Fibroblast of pulmonary artery (primary cell): ENCODE measurements at regions not wholly inside any gene's neighbourhood (a gene's known extent, or its start where the extent isn't known, plus 50 kb on each side); places are given as distances from the start of the nearest gene placed in this dataset.

Experiments
- DNase-seq: peaks from one replicate; pipeline ENCODE4 v3.0.0-alpha.2; 2010; ENCODE audit warnings: low read depth
- H3K4me3 ChIP-seq: replicated peaks from 2 replicates; pipeline ENCODE4 v1.5.1; 2011; ENCODE audit warnings: low read depth, mild to moderate bottlenecking, control low read depth, low read length, moderate library complexity
- TF ChIP-seq, protein P1 (sequence below): IDR thresholded peaks from 2 replicates; pipeline ENCODE4 v1.5.1; 2011; ENCODE audit warnings: mild to moderate bottlenecking, control low read depth, low read length, inconsistent platforms; ENCODE audit errors: missing control alignments

DNA sequence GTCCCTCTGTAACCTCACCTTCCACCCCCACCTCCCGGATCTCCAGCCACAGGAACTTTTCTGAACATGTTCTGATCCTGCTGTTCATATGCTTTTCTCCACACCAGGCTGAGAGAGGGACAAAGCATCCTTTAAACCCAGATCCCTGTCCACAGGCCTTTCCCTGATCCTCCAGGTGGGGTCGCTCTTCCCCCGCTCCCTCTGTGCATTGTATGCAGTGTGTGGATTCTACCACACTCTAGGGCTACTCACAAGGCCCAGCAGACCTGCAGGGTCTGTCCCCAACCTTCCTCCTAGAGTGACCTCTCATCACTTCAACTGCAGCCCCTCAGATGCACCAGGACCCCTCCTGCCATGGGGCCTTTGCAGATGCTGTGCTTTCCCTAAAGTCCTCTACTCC, 1200.6 kb downstream of the UQCRFS1 start:
- H3K4me3 ChIP-seq = no peak overlapping the region
- no peak for DNase-seq
- TF ChIP-seq, protein P1, sequence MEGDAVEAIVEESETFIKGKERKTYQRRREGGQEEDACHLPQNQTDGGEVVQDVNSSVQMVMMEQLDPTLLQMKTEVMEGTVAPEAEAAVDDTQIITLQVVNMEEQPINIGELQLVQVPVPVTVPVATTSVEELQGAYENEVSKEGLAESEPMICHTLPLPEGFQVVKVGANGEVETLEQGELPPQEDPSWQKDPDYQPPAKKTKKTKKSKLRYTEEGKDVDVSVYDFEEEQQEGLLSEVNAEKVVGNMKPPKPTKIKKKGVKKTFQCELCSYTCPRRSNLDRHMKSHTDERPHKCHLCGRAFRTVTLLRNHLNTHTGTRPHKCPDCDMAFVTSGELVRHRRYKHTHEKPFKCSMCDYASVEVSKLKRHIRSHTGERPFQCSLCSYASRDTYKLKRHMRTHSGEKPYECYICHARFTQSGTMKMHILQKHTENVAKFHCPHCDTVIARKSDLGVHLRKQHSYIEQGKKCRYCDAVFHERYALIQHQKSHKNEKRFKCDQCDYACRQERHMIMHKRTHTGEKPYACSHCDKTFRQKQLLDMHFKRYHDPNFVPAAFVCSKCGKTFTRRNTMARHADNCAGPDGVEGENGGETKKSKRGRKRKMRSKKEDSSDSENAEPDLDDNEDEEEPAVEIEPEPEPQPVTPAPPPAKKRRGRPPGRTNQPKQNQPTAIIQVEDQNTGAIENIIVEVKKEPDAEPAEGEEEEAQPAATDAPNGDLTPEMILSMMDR = no peak

DNA sequence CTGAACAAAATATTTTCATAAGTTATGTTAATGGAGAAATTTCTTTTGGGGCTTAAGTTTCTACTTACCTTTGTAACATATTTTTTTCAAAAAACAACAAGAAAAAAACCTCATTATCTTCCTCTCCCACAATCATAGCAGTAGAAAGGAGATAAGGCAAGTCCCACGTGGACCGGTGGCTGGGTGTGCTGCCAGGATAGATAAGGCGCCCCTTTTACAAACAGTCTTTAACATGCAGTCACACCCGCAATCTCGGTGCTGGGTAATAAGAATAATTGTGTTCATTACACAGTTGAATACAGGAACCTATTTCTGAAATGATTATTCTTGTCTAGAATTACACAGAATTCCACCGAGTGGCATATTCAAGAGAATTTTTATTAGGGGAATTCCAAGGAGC, 1202.3 kb downstream of the UQCRFS1 start:
- DNase-seq = no peak
- TF ChIP-seq, protein P1 = no peak
- H3K4me3 ChIP-seq = no peak overlapping the region

DNA sequence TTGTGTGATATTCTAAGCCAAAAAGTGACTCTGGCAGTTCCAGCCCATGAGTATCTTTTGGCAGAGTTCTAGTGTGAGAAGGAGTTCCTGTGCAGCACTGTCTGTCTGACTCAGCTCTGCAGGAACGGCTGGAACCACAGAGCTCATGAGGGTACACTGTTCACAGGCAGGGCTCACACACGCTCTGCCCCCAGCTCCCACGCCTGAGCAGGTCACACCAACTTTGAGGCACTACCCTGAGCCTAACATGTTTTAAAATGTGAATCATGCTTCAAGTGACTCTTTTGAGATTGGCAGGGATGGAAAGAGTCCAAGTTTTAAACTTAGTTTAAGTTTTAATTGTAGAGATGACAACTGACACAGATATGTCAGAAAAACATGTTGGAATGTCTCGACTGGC, 1203.3 kb downstream of the UQCRFS1 start:
- DNase-seq = no peak
- TF ChIP-seq, protein P1 = no peak
- no peak overlapping the region for H3K4me3 ChIP-seq

DNA sequence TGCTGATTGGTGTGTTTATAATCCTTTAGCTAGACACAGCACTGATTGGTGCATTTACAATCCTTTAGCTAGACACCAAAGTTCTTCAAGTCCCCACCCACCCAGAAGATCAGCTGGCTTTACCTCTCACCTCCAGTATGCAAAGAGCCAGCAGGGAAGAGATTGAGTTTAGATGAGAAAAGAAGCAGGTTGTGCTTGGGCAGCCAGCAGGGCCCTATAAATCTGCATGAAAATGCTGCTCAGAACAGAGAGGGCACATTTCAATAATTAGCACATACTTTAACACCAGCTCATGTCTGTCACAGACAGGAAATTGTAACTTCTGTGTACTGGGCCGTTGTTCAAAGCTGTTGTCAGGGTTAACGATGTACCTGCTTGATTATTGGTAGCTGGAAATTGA, 1204.3 kb downstream of the UQCRFS1 start:
- no peak overlapping the region for H3K4me3 ChIP-seq
- DNase-seq = no peak
- TF ChIP-seq, protein P1 = no peak

DNA sequence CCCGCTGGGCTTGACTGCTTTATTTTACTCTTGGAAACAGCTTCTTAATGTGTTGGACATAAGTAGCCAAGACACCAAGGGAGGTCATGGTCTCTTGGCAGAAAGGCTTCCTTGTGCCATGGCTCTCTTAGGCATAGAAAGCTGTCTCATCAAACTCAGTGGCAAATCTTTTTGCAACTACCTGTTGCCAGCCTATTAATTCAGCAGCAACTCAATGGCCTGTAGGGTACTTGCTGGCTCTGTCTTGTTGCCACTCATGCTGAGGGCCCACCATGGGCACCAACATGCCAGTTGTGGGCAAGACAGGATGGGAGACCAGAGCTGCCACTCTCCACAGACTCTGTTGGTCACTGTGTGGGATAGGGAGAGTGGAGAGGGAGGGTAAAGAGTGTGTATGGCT, 1209.4 kb downstream of the UQCRFS1 start:
- DNase-seq = no peak
- no peak overlapping the region for H3K4me3 ChIP-seq
- TF ChIP-seq, protein P1 = no peak

DNA sequence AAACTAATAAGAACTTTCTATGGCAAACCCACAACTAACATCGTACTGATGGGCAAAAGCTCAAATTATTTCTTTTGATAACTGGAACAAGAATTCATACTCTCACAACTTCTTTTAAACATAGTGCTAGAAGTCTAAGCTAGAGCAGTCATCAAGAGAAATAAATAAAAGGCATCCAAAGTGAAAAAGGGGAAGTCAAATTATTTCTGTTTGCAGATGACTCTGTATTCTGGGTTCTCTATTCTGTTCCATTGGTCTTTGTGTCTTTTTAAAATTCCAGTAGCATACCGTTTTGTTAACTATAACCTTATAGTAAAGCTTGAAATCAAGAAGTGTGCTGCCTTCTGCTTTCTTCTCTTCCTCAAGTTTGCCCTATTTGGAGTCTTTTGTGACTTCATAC, 1215.9 kb downstream of the UQCRFS1 start:
- H3K4me3 ChIP-seq = no peak overlapping the region
- TF ChIP-seq, protein P1 = no peak
- DNase-seq = no peak

DNA sequence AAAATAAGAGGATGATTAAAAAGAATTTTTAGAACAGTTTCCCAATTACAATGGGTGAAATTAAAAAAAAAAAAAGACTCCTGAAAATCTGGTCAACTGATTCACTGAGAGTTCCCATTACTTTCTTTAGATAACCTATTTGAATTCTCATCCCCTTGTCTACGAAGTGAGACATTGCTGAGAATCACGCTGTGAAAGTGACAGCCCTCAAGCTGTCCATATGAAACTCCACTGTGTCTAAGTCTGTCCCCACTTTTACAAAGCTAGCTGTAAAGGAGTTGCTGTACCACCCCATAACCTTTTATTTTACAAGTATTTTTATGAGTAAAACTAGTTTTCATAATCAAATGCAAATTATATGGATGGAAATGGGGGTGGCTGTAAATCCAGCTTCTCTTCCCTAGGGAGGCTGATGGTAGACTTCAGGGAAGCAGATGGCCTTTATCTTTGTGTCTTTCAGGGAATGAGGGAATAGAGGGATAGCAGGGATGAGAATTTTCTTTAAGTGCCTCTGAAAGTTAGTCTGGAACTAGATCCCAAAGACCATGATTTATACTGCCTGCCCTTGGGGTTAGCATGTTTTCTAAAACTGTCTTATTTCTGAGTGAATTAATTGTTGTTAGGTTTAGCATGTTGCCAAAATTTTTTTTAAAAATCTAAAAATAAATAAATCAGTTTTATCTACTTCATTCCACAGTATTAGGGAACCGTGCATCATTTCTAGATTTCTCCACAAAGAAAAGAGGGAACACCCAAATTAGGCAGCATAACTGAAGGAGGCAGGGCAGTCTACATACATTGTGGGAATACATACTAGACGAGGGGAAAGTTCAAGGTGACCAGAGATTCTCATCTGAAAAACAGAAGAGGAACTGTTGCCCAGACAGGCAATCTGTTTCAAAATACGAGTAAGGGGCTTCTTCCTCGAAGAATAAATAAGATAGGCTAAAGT, 1219.1 kb downstream of the UQCRFS1 start:
- DNase-seq = no peak
- H3K4me3 ChIP-seq = no peak overlapping the region
- TF ChIP-seq, protein P1 = no peak
